PFSK-1 (cell line): ENCODE measurements at regions not wholly inside any gene's neighbourhood (a gene's known extent, or its start where the extent isn't known, plus 50 kb on each side); places are given as distances from the start of the nearest gene placed in this dataset.

ENCODE experiments used
- FOXP2 ChIP-seq: optimal IDR thresholded peaks from 2 replicates; pipeline ENCODE3; 2011; ENCODE audit warnings: borderline replicate concordance, control low read depth, inconsistent platforms; ENCODE audit not compliant: insufficient read depth; ENCODE audit errors: extremely low read length, extremely low read depth
- POLR2AphosphoS5 ChIP-seq: IDR thresholded peaks from 2 replicates; pipeline ENCODE4 v1.6.1; 2012; ENCODE audit warnings: low read depth, mild to moderate bottlenecking, control low read depth, low read length, moderate library complexity
- REST ChIP-seq, 2 experiments: IDR thresholded peaks; 2 replicates each; pipeline versions ENCODE4 v1.6.1 to v1.8.0; 2011 to 2012; ENCODE audit warnings: low read depth in 2 of 2, low read length in 2 of 2, control low read depth in 1 of 2, inconsistent platforms in 1 of 2, mild to moderate bottlenecking in 1 of 2, moderate library complexity in 1 of 2; ENCODE audit not compliant: insufficient read depth in 1 of 2
- SIN3A ChIP-seq: IDR thresholded peaks from 2 replicates; pipeline ENCODE4 v1.6.1; 2012; ENCODE audit warnings: mild to moderate bottlenecking, low read length, moderate library complexity, borderline replicate concordance; ENCODE audit not compliant: insufficient read depth
- TAF1 ChIP-seq: IDR thresholded peaks from 2 replicates; pipeline ENCODE4 v1.6.1; 2012; ENCODE audit warnings: low read length, control low read depth, borderline replicate concordance; ENCODE audit not compliant: insufficient read depth

DNA sequence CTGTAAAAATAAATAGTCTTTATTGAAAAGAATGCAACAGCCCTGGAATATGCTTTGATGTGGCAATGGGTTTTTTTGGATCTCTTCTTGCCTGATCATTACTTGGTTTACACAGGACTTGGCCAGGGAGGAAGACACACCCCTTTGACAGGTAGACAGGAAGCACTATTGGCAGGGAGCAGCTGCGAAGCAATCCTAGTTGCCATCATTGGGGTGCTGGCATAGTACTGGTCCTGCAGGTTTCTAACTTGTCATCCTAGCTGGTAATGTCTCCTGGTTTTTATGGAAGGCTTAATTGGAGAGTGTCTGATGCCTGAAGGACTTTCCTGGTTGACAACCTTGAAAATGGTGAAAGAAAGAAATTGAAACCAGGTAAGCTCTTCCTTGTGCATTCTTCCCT is 71.2 kb upstream of the CCN6 start:
- no peak for TF ChIP-seq FOXP2
- TF ChIP-seq TAF1, result no peak
- no peak for TF ChIP-seq REST (IDR thresholded peaks at IDR 0.05; ENCODE audit: insufficient read depth in 1 of 2, low read depth in 2 of 2, low read length in 2 of 2)
- no peak for TF ChIP-seq POLR2AphosphoS5
- TF ChIP-seq SIN3A, result no peak

DNA sequence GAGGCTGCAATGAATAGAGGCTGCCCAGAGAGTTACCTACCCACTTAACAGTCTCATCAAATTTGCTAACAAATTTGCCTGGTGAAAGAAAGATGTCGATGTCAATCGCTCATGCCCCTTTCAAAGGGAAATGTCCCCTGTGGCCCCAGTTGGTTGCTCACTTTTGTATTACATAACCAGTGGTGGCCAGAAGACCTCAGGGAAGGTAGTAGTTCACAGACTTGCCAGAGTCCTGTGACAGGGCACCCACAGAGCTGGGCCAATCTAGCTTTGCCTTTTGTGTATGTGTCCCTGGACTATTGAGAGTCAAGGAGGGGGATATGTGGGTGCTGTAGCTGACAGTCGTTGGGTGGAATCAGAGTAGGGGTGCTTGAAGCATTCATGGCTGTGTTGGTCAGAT is 70.7 kb upstream of the CCN6 start:
- no peak for TF ChIP-seq TAF1
- TF ChIP-seq FOXP2, result no peak

DNA sequence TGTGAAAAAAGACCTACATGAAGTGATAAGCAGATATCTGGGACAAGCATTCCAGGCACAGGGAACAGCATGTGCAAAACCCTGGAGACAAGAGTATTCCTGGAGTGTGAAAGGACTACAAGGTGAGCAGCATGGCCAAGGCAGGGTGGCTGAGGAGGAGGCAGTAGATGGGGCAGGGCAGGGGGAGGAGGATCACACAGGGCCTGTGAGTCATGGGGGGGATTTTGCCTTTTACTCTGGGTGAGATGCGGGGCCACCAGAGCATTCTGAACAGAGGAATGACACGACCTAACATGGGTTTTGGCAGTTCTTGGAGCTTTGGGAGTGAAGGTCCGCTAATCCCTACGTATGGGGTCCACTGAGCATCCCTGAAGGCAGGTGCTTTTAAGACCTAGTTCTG is 69.8 kb upstream of the CCN6 start:
- TF ChIP-seq POLR2AphosphoS5 (no peak), SIN3A (no peak), TAF1 (no peak), REST (IDR thresholded peaks at IDR 0.05; ENCODE audit: insufficient read depth in 1 of 2, low read depth in 2 of 2, low read length in 2 of 2) (no peak), FOXP2 (no peak)

DNA sequence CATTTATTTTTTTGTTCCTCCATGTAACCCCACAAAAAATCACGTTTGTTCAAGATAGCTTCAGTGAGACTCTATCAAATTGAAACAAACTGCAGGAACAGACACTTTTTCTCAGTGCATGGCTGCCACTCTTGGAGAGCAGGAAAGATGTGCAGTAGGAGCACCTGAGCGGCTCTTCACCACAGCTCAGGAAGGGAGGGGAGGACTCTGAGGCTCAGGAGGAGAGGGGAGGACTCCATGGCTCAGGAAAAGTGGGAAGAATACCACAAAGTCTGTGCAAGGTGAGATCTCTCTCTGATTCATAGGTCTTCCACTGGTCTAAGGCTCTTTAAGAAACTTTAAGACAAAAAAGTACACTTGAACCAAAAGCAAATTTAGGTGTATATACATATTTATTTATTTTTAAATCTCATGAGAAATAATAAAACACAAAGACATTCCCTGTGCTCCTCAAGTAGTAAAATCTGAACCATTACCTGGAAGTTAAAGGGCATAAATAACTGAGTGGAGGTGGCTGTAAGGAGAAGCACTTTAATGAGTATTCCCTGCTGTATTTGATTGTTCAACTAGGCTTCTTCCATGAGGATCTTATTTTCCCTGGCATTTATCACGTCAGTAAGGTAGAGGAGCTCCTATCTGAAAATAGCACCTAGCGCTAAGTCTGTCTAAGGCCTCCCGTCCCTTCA is 69.2 kb upstream of the CCN6 start:
- TF ChIP-seq SIN3A (no peak), POLR2AphosphoS5 (no peak), REST (IDR thresholded peaks at IDR 0.05; ENCODE audit: insufficient read depth in 1 of 2, low read depth in 2 of 2, low read length in 2 of 2) (no peak), FOXP2 (no peak), TAF1 (no peak)

GRCh38 chr6:111985202-111985731 is 68.6 kb upstream of the CCN6 start:
- TF ChIP-seq FOXP2 (no peak), TAF1 (no peak), REST (IDR thresholded peaks at IDR 0.05; ENCODE audit: insufficient read depth in 1 of 2, low read depth in 2 of 2, low read length in 2 of 2) (no peak), SIN3A (no peak), POLR2AphosphoS5 (no peak)
